ENCODE measurements at regions not wholly inside any gene's neighbourhood (a gene's known extent, or its start where the extent isn't known, plus 50 kb on each side); places are given as distances from the start of the nearest gene placed in this dataset.

GRCh38 chr20:60239956-60240355 is 281.7 kb downstream of the CDH26 start:
- no peaks in the 10 kb centered on the region for H3K36me3 Mint-ChIP-seq
- Histone ChIP-seq H3K27ac (no peak overlapping the region), H3K4me3 (no peak overlapping the region), H3K9me3 (ENCODE audit: low read depth) (no peaks in the 10 kb centered on the region), H3K4me2 (no peak overlapping the region), H4K20me1 (ENCODE audit: low read depth) (no peaks in the 10 kb centered on the region), H3K27me3 (peaks cover 7% of the 10 kb centered on the region), H2AFZ (replicated peaks) (no peak overlapping the region), H3K36me3 (no peaks in the 10 kb centered on the region), H3K4me1 (no peaks in the 10 kb centered on the region), H3F3A (ENCODE audit: low read depth) (no peaks in the 10 kb centered on the region), H3K9ac (no peak overlapping the region), H3K79me2 (ENCODE audit: low read depth) (no peaks in the 10 kb centered on the region)
- no peak overlapping the region for H3K27ac Mint-ChIP-seq
- peaks cover 23% of the 10 kb centered on the region for H3K4me1 Mint-ChIP-seq
- TF ChIP-seq EZH2 (IDR thresholded peaks at IDR 0.05) (no peak), CTCF (IDR thresholded peaks at IDR 0.05) (no peak), EZH2phosphoT487 (IDR thresholded peaks at IDR 0.05) (no peak)
- DNase-seq (ENCODE audit: low spot score) = no peak
- H3K4me3 Mint-ChIP-seq = no peak overlapping the region
- peaks cover 4% of the 10 kb centered on the region for H3K27me3 Mint-ChIP-seq (ENCODE audit: insufficient read depth, low read depth)
- no peaks in the 10 kb centered on the region for H3K9me3 Mint-ChIP-seq

GRCh38 chr20:60240415-60240814 is 282.2 kb downstream of the CDH26 start:
- TF ChIP-seq CTCF (IDR thresholded peaks at IDR 0.05) (no peak), EZH2phosphoT487 (IDR thresholded peaks at IDR 0.05) (no peak), EZH2 (IDR thresholded peaks at IDR 0.05) (no peak)
- no peak for DNase-seq (ENCODE audit: low spot score)
- H3F3A ChIP-seq (ENCODE audit: low read depth) = no peaks in the 10 kb centered on the region
- H3K36me3 Mint-ChIP-seq = no peaks in the 10 kb centered on the region
- no peaks in the 10 kb centered on the region for H3K79me2 ChIP-seq (ENCODE audit: low read depth)
- H3K4me1 ChIP-seq = no peaks in the 10 kb centered on the region
- no peak overlapping the region for H3K27ac Mint-ChIP-seq
- no peak overlapping the region for H3K4me3 Mint-ChIP-seq
- peaks cover 4% of the 10 kb centered on the region for H3K27me3 Mint-ChIP-seq (ENCODE audit: insufficient read depth, low read depth)
- H2AFZ ChIP-seq (replicated peaks) = no peak overlapping the region
- H3K27ac ChIP-seq = no peak overlapping the region
- peaks cover 3% of the 10 kb centered on the region for H3K27me3 ChIP-seq
- no peak overlapping the region for H3K4me2 ChIP-seq
- H3K36me3 ChIP-seq = no peaks in the 10 kb centered on the region
- peaks cover 23% of the 10 kb centered on the region for H3K4me1 Mint-ChIP-seq
- no peak overlapping the region for H3K9ac ChIP-seq
- no peaks in the 10 kb centered on the region for H3K9me3 Mint-ChIP-seq
- no peaks in the 10 kb centered on the region for H3K9me3 ChIP-seq (ENCODE audit: low read depth)
- no peak overlapping the region for H3K4me3 ChIP-seq
- H4K20me1 ChIP-seq (ENCODE audit: low read depth) = no peaks in the 10 kb centered on the region

GRCh38 chr20:60240986-60241385 is 282.8 kb downstream of the CDH26 start:
- Histone ChIP-seq H3K4me3 (no peak overlapping the region), H3K9ac (no peak overlapping the region), H2AFZ (replicated peaks) (no peak overlapping the region), H3K27me3 (no peaks in the 10 kb centered on the region), H3K4me2 (no peak overlapping the region), H3K27ac (no peak overlapping the region), H3K79me2 (ENCODE audit: low read depth) (no peaks in the 10 kb centered on the region), H3K36me3 (no peaks in the 10 kb centered on the region), H3F3A (ENCODE audit: low read depth) (no peaks in the 10 kb centered on the region), H4K20me1 (ENCODE audit: low read depth) (no peaks in the 10 kb centered on the region), H3K4me1 (no peaks in the 10 kb centered on the region), H3K9me3 (ENCODE audit: low read depth) (no peaks in the 10 kb centered on the region)
- DNase-seq (ENCODE audit: low spot score) = no peak
- H3K4me1 Mint-ChIP-seq = peaks cover 23% of the 10 kb centered on the region
- no peaks in the 10 kb centered on the region for H3K9me3 Mint-ChIP-seq
- TF ChIP-seq CTCF (IDR thresholded peaks at IDR 0.05) = no peak
- no peaks in the 10 kb centered on the region for H3K36me3 Mint-ChIP-seq
- H3K27me3 Mint-ChIP-seq (ENCODE audit: insufficient read depth, low read depth) = peaks cover 4% of the 10 kb centered on the region
- H3K27ac Mint-ChIP-seq = no peak overlapping the region
- H3K4me3 Mint-ChIP-seq = no peak overlapping the region
